ENCODE measurements at regions not wholly inside any gene's neighbourhood (a gene's known extent, or its start where the extent isn't known, plus 50 kb on each side); places are given as distances from the start of the nearest gene placed in this dataset.

DNA sequence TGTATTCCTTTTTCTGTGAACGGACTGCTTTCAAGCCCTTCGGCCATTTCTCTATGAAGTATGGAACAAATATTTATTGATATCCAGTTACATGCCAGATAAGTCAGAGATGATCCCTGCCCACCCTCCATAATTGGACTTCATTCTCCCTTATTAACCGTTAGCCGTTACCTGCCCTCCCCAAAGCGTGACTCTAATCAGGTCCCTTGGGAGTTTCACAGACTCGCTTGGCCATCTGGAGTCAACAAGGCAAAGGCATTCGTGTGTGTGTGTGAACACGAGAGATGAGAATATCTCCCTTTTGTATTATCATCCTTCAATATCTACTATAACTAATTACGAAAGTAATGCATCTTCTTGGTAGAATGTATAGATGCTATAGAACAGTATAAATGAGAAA, 314.5 kb downstream of the TLE3 start:
- no peak for TF ChIP-seq EZH2phosphoT487 (IDR thresholded peaks at IDR 0.05; ENCODE audit: borderline replicate concordance, low read length)
- TF ChIP-seq, protein P1, sequence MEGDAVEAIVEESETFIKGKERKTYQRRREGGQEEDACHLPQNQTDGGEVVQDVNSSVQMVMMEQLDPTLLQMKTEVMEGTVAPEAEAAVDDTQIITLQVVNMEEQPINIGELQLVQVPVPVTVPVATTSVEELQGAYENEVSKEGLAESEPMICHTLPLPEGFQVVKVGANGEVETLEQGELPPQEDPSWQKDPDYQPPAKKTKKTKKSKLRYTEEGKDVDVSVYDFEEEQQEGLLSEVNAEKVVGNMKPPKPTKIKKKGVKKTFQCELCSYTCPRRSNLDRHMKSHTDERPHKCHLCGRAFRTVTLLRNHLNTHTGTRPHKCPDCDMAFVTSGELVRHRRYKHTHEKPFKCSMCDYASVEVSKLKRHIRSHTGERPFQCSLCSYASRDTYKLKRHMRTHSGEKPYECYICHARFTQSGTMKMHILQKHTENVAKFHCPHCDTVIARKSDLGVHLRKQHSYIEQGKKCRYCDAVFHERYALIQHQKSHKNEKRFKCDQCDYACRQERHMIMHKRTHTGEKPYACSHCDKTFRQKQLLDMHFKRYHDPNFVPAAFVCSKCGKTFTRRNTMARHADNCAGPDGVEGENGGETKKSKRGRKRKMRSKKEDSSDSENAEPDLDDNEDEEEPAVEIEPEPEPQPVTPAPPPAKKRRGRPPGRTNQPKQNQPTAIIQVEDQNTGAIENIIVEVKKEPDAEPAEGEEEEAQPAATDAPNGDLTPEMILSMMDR (IDR thresholded peaks at IDR 0.05; ENCODE audit: low read depth, low read length, poor library complexity, severe bottlenecking): no peak
- H3K9me2 ChIP-seq (replicated peaks; ENCODE audit: control insufficient read depth, low read length): no peaks in the 10 kb centered on the region
- H3F3A ChIP-seq (ENCODE audit: control insufficient read depth, insufficient read depth): no peaks in the 10 kb centered on the region
- H3K4me3 ChIP-seq (ENCODE audit: low read length): peak overlapping the region; percentile 37
- H3K9me3 ChIP-seq (ENCODE audit: control insufficient read depth, insufficient read depth, low read length): no peaks in the 10 kb centered on the region
- H3K79me2 ChIP-seq (ENCODE audit: control insufficient read depth, low read length): no peaks in the 10 kb centered on the region
- H3K36me3 ChIP-seq (ENCODE audit: control insufficient read depth, low read length): no peaks in the 10 kb centered on the region
- H3K27ac ChIP-seq (ENCODE audit: low read depth, low read length): no peak overlapping the region
- peaks cover 13% of the 10 kb centered on the region for H3K27me3 ChIP-seq (ENCODE audit: control insufficient read depth, low read length)
- peaks cover 35% of the 10 kb centered on the region for H3K4me1 ChIP-seq (ENCODE audit: control insufficient read depth, low read length)
- no peaks in the 10 kb centered on the region for H4K20me1 ChIP-seq (ENCODE audit: control insufficient read depth, insufficient read depth, low read depth, low read length)
- H3K4me2 ChIP-seq (ENCODE audit: low read length): peak overlapping the region; percentile 54

DNA sequence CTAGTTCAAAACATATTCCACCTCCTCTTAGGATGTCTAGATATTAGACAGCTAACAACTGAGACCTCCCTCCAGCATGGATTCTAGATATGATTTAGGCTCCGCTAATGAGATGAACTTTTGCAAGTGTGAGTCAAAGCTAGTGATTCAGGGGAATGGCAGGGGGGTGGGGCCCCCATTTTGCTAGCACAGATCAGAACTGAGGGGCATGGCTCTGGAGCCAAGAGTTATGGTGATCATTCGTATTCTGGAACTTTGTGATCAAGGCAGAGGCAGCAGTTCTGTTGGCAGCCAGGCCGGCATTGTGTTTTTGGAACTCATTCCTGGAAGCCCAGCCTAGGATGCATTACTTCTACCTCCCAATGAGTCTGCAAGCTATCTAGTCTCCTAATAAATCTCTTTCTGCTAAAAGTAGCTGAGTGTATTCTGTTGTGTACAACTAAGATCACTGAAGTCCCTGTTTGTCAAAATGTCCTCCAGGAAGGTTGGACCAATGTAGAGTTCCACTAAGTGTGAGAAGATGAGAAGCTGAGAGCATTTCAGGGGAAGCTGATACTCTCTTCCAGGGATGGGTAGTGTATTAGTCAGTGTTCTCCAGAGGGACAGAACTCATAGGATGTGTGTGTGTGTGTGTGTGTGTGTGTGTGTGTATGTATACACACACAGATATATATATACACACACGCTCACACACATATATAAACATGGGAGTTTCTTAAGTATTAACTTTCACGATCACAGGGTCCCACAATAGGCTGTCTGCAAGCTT, 312.7 kb downstream of the TLE3 start:
- H4K20me1 ChIP-seq (ENCODE audit: control insufficient read depth, insufficient read depth, low read depth, low read length): no peaks in the 10 kb centered on the region
- peaks cover 35% of the 10 kb centered on the region for H3K4me1 ChIP-seq (ENCODE audit: control insufficient read depth, low read length)
- H3K9me3 ChIP-seq (ENCODE audit: control insufficient read depth, insufficient read depth, low read length): no peaks in the 10 kb centered on the region
- no peak overlapping the region for H3K4me3 ChIP-seq (ENCODE audit: low read length)
- no peaks in the 10 kb centered on the region for H3K36me3 ChIP-seq (ENCODE audit: control insufficient read depth, low read length)
- H3K27ac ChIP-seq (ENCODE audit: low read depth, low read length): no peak overlapping the region
- TF ChIP-seq, protein P1 (IDR thresholded peaks at IDR 0.05; ENCODE audit: low read depth, low read length, poor library complexity, severe bottlenecking): no peak
- TF ChIP-seq EZH2phosphoT487 (IDR thresholded peaks at IDR 0.05; ENCODE audit: borderline replicate concordance, low read length): no peak
- H3K9me2 ChIP-seq (replicated peaks; ENCODE audit: control insufficient read depth, low read length): no peaks in the 10 kb centered on the region
- H3K4me2 ChIP-seq (ENCODE audit: low read length): no peak overlapping the region
- peaks cover 13% of the 10 kb centered on the region; the same call in 1 of the 2 replicates for H3K27me3 ChIP-seq (ENCODE audit: control insufficient read depth, low read length)
- H3K79me2 ChIP-seq (ENCODE audit: control insufficient read depth, low read length): no peaks in the 10 kb centered on the region
- no peaks in the 10 kb centered on the region for H3F3A ChIP-seq (ENCODE audit: control insufficient read depth, insufficient read depth)

DNA sequence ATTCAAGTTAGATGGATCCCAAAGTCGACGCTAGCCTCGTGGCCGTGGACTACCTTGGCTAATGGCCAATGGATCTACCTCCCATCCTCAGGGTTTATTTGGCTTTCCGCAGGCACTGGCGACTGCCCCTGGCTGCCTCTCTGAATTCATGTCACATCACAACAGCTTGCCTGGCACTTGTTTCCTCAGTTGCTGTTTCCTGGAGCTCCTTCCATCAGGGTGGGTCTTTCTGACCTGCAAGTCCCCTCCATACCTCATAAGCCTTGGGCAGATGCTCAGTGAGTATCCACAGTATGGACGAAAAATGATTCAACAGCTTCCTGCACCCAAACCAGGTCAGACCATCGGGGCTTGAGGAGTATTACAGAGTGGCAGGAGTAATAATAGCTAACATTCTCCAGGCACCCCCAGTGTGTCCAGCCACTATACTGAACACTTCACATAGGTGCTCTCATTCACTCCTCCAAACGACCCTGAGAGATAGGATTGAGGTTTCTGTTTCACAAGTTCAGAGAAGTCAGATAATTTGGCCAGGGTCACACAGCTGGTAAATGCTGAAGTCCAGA, 311.5 kb downstream of the TLE3 start:
- Histone ChIP-seq H3K27me3 (ENCODE audit: control insufficient read depth, low read length) (peaks cover 13% of the 10 kb centered on the region; the same call in 1 of the 2 replicates), H4K20me1 (ENCODE audit: control insufficient read depth, insufficient read depth, low read depth, low read length) (no peaks in the 10 kb centered on the region), H3K4me1 (ENCODE audit: control insufficient read depth, low read length) (peaks cover 28% of the 10 kb centered on the region), H3K27ac (ENCODE audit: low read depth, low read length) (no peak overlapping the region), H3F3A (ENCODE audit: control insufficient read depth, insufficient read depth) (no peaks in the 10 kb centered on the region), H3K9me3 (ENCODE audit: control insufficient read depth, insufficient read depth, low read length) (no peaks in the 10 kb centered on the region), H3K36me3 (ENCODE audit: control insufficient read depth, low read length) (no peaks in the 10 kb centered on the region), H3K79me2 (ENCODE audit: control insufficient read depth, low read length) (no peaks in the 10 kb centered on the region), H3K4me2 (ENCODE audit: low read length) (no peak overlapping the region), H3K9me2 (replicated peaks; ENCODE audit: control insufficient read depth, low read length) (no peaks in the 10 kb centered on the region), H3K4me3 (ENCODE audit: low read length) (no peak overlapping the region)
- no peak for TF ChIP-seq EZH2phosphoT487 (IDR thresholded peaks at IDR 0.05; ENCODE audit: borderline replicate concordance, low read length)
- TF ChIP-seq, protein P1 (IDR thresholded peaks at IDR 0.05; ENCODE audit: low read depth, low read length, poor library complexity, severe bottlenecking): no peak

All from DOHH2 (cell line).